Urothelium cell line (cell line): ENCODE measurements at regions not wholly inside any gene's neighbourhood (a gene's known extent, or its start where the extent isn't known, plus 50 kb on each side); places are given as distances from the start of the nearest gene placed in this dataset.
"Not testable (repeated sequence)": the region's sequence is repeated elsewhere in the genome, so short reads cannot be mapped to it uniquely, and the experiment has no call there.

Source experiments
- DNase-seq: peaks from one replicate; pipeline ENCODE4 v3.0.0; 2011; ENCODE audit warnings: low spot score, mixed read lengths
- FAIRE-seq: peaks from 2 replicates; lab custom pipeline; 2011; peaks lifted over from hg19 to GRCh38; lab: Jason Lieb, UNC

GRCh38 chr1:166304131-166304530, 137.3 kb upstream of the FAM78B start:
- no peak for FAIRE-seq

GRCh38 chr1:166305371-166305770, 138.6 kb upstream of the FAM78B start:
- FAIRE-seq, result no peak

More at GRCh38 chr1:166304131-166304530, 137.3 kb upstream of the FAM78B start:
- no peak for DNase-seq

GRCh38 chr1:166307261-166308188, 140.7 kb upstream of the FAM78B start:
- FAIRE-seq (no peak), DNase-seq (no peak)

More at GRCh38 chr1:166305371-166305770, 138.6 kb upstream of the FAM78B start:
- no peak for DNase-seq

GRCh38 chr1:166316306-166316705, 149.5 kb upstream of the FAM78B start:
- FAIRE-seq, DNase-seq: not testable (repeated sequence)

- no peak for FAIRE-seq
- no peak for DNase-seq
These were observed 155.7 kb upstream of the FAM78B start for GRCh38 chr1:166322470-166322869.

- FAIRE-seq (no peak), DNase-seq (no peak)
These were observed 161.1 kb upstream of the FAM78B start for GRCh38 chr1:166327886-166328285.

- no peak for DNase-seq
- FAIRE-seq, result no peak
These were observed 162.2 kb upstream of the FAM78B start for GRCh38 chr1:166328956-166329355.

GRCh38 chr1:166330096-166330495, 163.3 kb upstream of the FAM78B start:
- no peak for DNase-seq
- FAIRE-seq, result no peak

- DNase-seq (no peak), FAIRE-seq (no peak)
These were observed 171.3 kb upstream of the FAM78B start for GRCh38 chr1:166338105-166338504.

- no peak for DNase-seq
- no peak for FAIRE-seq
These were observed 173.9 kb upstream of the FAM78B start for GRCh38 chr1:166340709-166341108.

- FAIRE-seq, result no peak
- no peak for DNase-seq
These were observed 176.5 kb upstream of the FAM78B start for GRCh38 chr1:166343276-166343675.

- DNase-seq, result no peak
- no peak for FAIRE-seq
These were observed 183.7 kb upstream of the FAM78B start for GRCh38 chr1:166350490-166350889.

- DNase-seq (no peak), FAIRE-seq (no peak)
These were observed 184.9 kb upstream of the FAM78B start for GRCh38 chr1:166351676-166352075.

GRCh38 chr1:166353213-166353612, 186.4 kb upstream of the FAM78B start:
- DNase-seq (no peak), FAIRE-seq (no peak)

- no peak for DNase-seq
- FAIRE-seq, result no peak
These were observed 187.6 kb upstream of the FAM78B start for GRCh38 chr1:166354406-166354805.

- no peak for DNase-seq
- no peak for FAIRE-seq
These were observed 198.3 kb upstream of the FAM78B start for GRCh38 chr1:166365081-166365480.

- FAIRE-seq (no peak), DNase-seq (no peak)
These were observed 201.2 kb upstream of the FAM78B start for GRCh38 chr1:166368030-166368429.

- FAIRE-seq (no peak), DNase-seq (no peak)
These were observed 211.1 kb upstream of the FAM78B start for GRCh38 chr1:166377896-166378295.

GRCh38 chr1:166378805-166379204, 212.0 kb upstream of the FAM78B start:
- FAIRE-seq, result no peak
- peak; percentile 32 for DNase-seq

- FAIRE-seq (no peak), DNase-seq (peak; percentile 36)
These were observed 212.6 kb upstream of the FAM78B start for GRCh38 chr1:166379447-166379846.

- FAIRE-seq, result no peak
- DNase-seq, result no peak
These were observed 216.3 kb upstream of the FAM78B start for GRCh38 chr1:166383137-166383536.

GRCh38 chr1:166383635-166384346, 217.0 kb upstream of the FAM78B start:
- no peak for DNase-seq
- FAIRE-seq, result no peak
